Activated CD8-positive, alpha-beta memory T cell treated with anti-CD3 and anti-CD28 coated beads, Interleukin-2, amount 50 U/mL, for 4 hours (primary cell): ENCODE measurements at regions not wholly inside any gene's neighbourhood (a gene's known extent, or its start where the extent isn't known, plus 50 kb on each side); places are given as distances from the start of the nearest gene placed in this dataset.
"Not testable (repeated sequence)": the region's sequence is repeated elsewhere in the genome, so short reads cannot be mapped to it uniquely, and the experiment has no call there.

ENCODE experiments used
- DNase-seq: peaks from one replicate; pipeline ENCODE4 v3.0.0-alpha.2; 2020

GRCh38 chr12:46948936-46949545, 123.2 kb upstream of the SLC38A4 start:
- DNase-seq, result no peak

- no peak for DNase-seq
Measured at GRCh38 chr12:46950094-46950493, 124.3 kb upstream of the SLC38A4 start.

DNA sequence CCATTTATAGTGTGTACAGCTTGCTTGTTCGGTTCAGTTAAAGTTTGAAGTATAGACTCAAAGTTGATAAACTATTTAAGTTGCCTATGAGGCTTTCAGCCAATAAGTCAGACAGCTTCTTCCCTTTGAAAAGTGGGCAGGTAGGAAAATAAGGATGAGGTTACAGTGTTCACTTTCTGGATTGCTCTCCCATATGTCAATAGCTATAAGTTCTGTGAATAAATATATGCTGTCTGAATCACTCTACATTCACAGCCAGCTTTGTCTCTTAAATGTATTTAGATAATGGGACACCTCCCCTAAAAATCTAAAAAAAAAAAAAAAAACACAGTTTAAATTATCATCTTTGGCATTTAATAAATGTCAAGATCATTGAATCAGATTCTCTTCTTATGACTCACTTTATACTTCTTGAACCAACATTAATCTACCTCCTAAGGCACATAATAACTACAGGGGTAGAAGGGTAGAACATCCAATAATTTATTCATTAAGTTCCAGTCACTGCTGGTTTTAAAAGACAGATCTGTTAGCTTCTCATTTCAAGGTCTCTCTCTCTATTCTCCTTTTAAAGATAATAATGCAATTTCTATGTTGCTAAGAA, 126.4 kb upstream of the PCED1B start:
- no peak for DNase-seq

DNA sequence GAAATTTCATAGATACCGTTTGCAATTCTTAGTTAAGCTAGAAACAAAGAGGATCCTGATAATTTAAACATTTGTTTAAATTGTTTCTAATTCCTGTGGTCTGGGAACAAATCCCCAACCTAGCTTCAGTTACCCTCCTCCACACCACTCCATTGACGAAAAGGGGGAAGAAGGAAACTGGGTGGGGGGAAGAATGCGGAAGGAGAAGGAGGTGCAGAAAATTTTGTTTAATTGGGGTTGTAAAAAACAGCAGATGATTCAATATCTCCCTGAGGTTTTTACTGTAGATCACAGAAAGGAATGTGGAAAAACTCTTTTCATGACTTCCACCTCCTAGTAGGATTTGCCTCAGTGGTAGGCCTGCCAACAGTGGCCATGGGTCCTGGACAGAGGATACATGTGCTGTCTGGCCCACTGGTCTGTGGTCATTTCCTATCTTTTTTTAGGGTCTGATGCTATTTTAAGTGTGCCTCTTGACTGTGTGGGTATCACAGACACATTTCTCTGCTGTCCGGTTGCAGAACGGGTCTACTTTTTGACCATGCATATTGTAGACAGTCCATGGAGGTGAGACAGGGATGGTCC, 122.9 kb upstream of the PCED1B start:
- DNase-seq, result no peak

- DNase-seq, result no peak
Measured at GRCh38 chr12:46958053-46958452, 121.4 kb upstream of the PCED1B start.

DNA sequence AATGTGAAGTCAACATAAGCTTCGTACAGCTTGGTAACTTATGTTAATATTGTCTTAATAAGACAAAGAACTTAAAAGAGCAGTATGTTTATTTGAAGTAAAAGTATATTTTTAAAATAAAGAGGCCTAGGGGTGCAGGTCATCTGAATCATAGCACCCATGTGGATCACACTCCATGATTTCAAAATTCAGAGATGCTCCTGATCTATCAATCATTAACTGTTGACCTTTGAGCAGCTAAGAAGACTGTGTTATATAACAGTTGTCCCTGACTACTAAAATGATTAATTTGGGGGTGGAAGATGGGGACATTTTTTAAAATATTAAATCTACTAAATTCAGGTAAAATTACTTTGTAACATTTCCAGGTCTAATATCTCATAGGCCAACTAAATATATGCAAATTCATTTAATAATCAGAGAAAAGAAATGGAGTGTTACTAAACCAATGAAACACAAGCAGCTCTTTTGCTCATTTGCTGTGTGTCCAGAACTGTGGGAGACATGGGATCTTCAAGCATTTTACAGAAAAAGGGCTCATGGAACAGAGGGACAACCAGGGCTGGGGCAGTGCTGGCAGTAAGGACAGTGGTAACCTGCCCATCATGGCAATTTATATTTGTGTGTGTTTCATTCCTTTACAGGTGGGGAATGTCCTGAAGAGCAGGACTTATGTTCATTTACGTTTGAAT, 120.7 kb upstream of the PCED1B start:
- DNase-seq, result no peak

DNA sequence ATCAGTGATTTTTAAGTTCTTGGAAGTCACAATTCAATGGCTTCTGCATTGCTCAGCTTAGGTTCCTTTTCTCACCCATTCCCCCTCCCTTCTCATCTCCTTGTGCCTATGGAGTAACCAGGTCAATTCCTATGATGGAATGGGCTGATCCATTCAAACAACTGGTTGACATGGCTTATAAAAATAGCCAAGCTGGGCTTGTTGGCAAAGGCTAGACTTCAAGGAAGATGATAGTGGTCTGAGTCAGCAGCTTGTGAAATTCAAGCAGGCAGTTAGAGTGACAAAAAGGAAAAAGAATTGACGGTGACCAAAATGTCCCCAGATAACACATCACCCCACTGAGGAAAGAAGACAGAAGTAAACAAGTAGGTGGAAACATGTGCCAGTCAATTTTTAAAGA, 119.9 kb upstream of the PCED1B start:
- no peak for DNase-seq

- no peak for DNase-seq
Measured at GRCh38 chr12:46960681-46961080, 118.7 kb upstream of the PCED1B start.

GRCh38 chr12:46963191-46963590, 116.2 kb upstream of the PCED1B start:
- DNase-seq, result no peak

GRCh38 chr12:46963977-46964971, 115.1 kb upstream of the PCED1B start:
- no peak for DNase-seq

DNA sequence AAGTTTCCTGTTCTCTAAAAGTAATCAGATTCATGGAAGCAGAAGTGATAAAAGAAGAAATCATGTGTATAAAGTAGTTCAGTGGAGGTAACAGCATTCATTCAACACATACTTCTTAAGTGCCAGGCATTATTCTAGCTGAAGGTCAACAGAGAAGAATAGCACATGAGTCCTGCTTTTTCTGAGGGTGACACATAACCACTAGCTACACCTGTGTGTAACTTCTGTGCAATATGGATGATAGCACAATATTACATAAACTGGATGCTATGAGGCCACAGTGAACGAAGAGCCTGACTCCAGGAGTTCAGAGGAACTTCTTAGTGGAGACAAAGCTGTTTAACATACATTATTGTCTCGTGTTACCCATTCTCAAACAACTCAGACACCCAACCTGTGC, 114.3 kb upstream of the PCED1B start:
- DNase-seq, result no peak

- no peak for DNase-seq
Measured at GRCh38 chr12:46965880-46966279, 113.5 kb upstream of the PCED1B start.

DNA sequence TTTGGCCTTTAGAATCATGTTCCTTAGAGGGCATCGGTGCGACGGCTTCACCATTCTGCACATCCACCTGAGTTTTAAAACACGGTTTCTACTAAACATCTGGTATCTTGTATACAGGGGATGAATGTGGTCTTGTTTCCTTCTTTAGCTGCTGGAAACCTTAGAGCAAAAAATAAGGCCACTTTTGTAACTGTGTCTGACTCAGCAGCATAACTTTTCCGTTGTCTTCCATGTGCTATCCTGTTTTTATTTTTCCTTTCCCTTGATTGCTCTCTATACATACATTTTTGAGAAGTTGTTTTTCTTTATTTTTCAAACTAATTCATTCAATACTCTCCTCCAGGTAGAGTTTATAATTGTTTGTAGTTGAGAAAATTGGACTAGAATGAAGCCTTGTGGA, 108.8 kb upstream of the PCED1B start:
- DNase-seq, result no peak

DNA sequence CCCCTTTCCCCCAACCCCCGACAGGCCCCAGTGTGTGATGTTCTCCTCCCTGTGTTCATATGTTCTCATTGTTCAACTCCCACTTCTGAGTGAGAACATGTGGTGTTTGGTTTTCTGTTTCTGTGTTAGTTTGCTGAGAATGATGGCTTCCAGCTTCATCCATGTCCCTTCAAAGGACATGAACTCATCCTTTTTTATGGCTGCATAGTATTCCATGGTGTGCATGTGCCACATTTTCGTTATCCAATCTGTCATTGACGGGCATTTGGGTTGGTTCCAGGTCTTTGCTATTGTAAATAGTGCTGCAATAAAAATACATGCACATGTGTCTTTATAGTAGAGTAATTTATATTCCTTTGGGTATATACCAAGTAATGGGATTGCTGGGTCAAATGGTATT, 105.5 kb upstream of the PCED1B start:
- DNase-seq, result not testable (repeated sequence)

GRCh38 chr12:46977871-46978375, 101.5 kb upstream of the PCED1B start:
- DNase-seq, result no peak

- no peak for DNase-seq
Measured at GRCh38 chr12:46981622-46982021, 97.8 kb upstream of the PCED1B start.

- no peak for DNase-seq
Measured at GRCh38 chr12:46982629-46983392, 96.6 kb upstream of the PCED1B start.

DNA sequence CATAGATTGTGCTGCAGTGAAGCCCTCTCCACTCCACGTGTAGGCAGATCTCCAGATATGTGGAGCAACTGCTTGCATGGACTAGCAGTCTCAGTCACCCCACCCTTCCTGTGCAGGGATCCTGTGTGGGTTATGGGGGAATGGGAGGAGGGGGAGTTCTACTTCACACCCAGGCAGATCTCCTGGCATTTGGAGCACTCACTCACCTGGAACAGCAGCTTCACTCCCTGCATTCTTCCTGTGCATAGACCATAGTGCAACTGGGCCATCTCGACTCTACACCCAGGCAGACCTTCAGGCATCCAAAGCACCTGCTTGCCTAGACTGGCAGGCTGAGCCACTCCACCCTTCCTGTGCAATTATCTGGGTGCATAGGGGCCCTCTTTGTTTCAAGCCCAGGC, 96.0 kb upstream of the PCED1B start:
- DNase-seq, result no peak

- peak; percentile 19 for DNase-seq
Measured at GRCh38 chr12:46983959-46984841, 95.2 kb upstream of the PCED1B start.

- DNase-seq, result no peak
Measured at GRCh38 chr12:46985816-46986215, 93.6 kb upstream of the PCED1B start.

- not testable (repeated sequence) for DNase-seq
Measured at GRCh38 chr12:46988122-46988521, 91.3 kb upstream of the PCED1B start.
